GM12801 (cell line): ENCODE measurements at regions not wholly inside any gene's neighbourhood (a gene's known extent, or its start where the extent isn't known, plus 50 kb on each side); places are given as distances from the start of the nearest gene placed in this dataset.

Source experiments
- TF ChIP-seq, protein P1 (sequence below): IDR thresholded peaks from one replicate; pipeline ENCODE4 v1.5.1; 2011; ENCODE audit warnings: control low read depth; ENCODE audit not compliant: insufficient read length; ENCODE audit errors: extremely low read depth

DNA sequence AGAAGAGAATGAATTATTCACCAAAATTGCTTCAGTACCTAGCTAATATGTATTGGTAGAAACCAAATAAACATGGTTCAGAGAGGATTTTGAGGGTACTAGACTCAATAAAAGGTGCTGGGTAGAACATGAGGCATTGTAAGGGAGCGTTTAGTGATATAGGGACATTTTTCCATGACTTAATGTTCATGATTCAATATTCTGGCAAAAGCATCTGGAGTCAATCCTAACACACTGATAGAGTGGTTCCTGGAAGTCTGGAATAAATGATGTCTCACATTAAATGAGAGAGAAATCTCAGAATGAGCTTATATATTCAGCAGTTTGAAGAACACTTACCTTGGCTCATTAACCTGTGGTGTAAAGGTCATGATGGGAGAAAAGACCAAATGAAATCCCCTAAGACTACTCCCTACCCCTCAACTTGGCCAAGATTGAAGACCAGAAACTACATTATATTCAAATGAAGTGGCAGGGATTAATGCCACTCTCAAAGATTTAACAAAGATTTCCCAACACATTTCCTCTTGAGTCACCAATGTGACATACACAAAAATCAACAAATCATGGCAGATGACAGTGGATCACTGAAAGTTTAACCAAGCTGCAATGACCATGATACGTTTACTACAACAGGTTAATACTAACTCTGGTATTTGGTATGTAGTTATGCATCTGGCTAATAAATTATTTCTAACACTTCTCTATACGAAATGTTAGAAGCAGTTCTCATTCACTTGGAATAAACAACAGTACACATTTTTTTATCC, 309.5 kb downstream of the SATB2 start:
- TF ChIP-seq, protein P1, sequence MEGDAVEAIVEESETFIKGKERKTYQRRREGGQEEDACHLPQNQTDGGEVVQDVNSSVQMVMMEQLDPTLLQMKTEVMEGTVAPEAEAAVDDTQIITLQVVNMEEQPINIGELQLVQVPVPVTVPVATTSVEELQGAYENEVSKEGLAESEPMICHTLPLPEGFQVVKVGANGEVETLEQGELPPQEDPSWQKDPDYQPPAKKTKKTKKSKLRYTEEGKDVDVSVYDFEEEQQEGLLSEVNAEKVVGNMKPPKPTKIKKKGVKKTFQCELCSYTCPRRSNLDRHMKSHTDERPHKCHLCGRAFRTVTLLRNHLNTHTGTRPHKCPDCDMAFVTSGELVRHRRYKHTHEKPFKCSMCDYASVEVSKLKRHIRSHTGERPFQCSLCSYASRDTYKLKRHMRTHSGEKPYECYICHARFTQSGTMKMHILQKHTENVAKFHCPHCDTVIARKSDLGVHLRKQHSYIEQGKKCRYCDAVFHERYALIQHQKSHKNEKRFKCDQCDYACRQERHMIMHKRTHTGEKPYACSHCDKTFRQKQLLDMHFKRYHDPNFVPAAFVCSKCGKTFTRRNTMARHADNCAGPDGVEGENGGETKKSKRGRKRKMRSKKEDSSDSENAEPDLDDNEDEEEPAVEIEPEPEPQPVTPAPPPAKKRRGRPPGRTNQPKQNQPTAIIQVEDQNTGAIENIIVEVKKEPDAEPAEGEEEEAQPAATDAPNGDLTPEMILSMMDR: no peak

DNA sequence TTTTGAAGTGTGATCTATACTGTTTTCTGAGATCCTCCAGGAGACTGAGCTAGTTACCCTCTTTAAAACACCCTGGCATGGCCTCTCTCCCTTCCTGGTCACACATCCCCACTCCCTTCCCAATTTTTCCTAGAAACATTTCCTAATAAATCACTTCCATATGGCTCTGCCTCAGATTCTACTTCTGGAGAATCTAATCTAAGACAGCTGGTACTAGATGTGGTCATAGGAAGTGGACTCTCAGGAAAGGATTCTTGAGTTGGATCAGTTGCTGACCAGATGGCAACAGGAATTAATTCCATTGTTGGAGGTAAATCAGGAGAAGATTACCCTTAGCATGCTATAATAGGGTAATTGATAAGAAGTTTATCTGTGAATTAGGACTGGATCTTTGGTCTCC, 310.5 kb downstream of the SATB2 start:
- TF ChIP-seq, protein P1: no peak

DNA sequence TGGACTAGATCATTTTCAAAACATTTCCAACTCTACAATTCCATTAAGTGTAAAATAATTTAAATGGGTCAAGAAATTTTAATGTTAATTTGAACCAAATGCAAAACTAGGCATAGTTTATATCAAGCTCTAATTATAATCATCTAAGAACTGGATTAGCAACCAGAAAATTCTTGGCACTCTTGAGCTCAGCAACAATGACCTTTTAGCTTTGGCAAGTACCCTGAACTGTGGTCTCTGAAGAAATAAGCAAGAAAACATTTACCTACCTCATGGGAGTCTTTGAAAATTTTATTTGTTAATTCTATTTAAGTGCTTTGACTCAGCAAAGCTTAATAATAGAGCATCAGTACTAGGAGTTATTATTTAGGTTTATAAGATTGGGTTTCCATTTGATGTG, 313.2 kb downstream of the SATB2 start:
- TF ChIP-seq, protein P1: no peak

- TF ChIP-seq, protein P1: no peak
Observed at GRCh38 chr2:199144036-199144435, 313.7 kb downstream of the SATB2 start.

GRCh38 chr2:199136681-199137080, 321.1 kb downstream of the SATB2 start:
- TF ChIP-seq, protein P1: no peak

DNA sequence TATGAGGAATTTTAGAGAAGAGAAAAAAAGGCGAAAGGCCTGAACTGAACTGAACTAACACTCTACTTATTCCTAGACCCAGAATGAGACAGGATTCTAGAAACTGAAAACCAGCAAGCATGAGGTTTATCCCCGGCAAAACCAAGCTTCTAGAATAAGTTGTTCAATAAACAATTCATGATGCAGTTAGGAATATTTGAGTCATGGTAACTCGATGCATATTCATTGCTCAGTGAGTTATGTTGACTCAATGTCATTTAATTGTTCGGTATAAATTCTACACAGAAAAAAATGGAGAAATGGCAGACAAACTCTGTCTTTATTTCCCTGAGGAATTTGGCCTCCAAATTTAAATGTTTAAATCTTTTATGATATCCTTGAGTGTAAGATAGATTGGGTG, 321.5 kb downstream of the SATB2 start:
- TF ChIP-seq, protein P1: no peak

DNA sequence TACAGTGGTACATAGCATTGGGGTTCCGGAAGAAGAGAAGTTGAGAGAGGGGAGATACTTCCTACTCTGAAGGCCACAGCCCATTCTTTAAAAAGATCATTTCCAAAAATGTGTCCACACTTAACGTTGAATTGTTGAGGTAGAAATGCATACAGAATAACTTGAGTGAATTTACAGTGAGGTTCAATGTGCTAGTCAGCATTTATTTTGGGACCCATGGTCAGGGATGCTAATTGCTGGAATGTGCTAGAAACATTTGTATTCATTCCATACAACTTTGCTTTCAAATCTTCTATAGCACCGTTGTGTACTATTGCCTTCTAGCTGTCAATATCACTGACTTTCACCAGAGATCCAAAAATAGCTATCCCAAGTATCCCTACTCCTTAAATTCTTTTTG, 325.9 kb downstream of the SATB2 start:
- TF ChIP-seq, protein P1: no peak
